Panc1 (cell line): ENCODE measurements at regions not wholly inside any gene's neighbourhood (a gene's known extent, or its start where the extent isn't known, plus 50 kb on each side); places are given as distances from the start of the nearest gene placed in this dataset.

Experiments
- ATAC-seq: fragments of 200-7000 bp; cut with Tn5 transposase; 2 replicates; pipeline ENCODE4 v1.9.1; 2020; ENCODE audit warnings: mild to moderate bottlenecking, moderate library complexity
- BruUV-seq: library from RNA; stranded (reverse); fragments of 400-500 nt; replicated peaks from 2 replicates; lab custom pipeline; 2021; lab: Mats Ljungman, UMichigan
- CTCF ChIA-PET: fragments of 300-600 bp; sonication (Branson Sonifier 250); formaldehyde crosslinking; loops from one replicate; lab custom pipeline; 2022; ENCODE audit warnings: antibody characterized with exemption; lab: Charles Lee
- POLR2A ChIA-PET: fragments of 300-600 bp; sonication (Branson Sonifier 250); formaldehyde crosslinking; loops from one replicate; lab custom pipeline; 2022; ENCODE audit warnings: antibody characterized with exemption; lab: Charles Lee
- DNase-seq: peaks from one replicate; pipeline ENCODE4 v3.0.0-alpha.2; 2010; ENCODE audit warnings: low read depth, low spot score
- H3K27ac ChIP-seq: 2 replicates; pipeline ENCODE4 v1.5.1; 2011; ENCODE audit warnings: mild to moderate bottlenecking, low read length, inconsistent platforms
- H3K27me3 ChIP-seq: fragments of 200-500 bp; sonication (Bioruptor generic); 2 replicates; pipeline ENCODE4 v1.6.0; 2014; ENCODE audit warnings: low read length, inconsistent platforms; ENCODE audit not compliant: control insufficient read depth, insufficient read depth
- H3K36me3 ChIP-seq: fragments of 200-500 bp; sonication (Bioruptor generic); 2 replicates; pipeline ENCODE4 v1.5.1; 2014; ENCODE audit warnings: inconsistent platforms, mild to moderate bottlenecking, low read length, moderate library complexity; ENCODE audit not compliant: control insufficient read depth, insufficient read depth
- H3K4me1 ChIP-seq: 2 replicates; pipeline ENCODE4 v1.5.1; 2011; ENCODE audit warnings: inconsistent platforms, mild to moderate bottlenecking, low read length, moderate library complexity; ENCODE audit not compliant: control insufficient read depth, insufficient read depth
- H3K4me3 ChIP-seq, 2 experiments: 2 replicates each; pipeline ENCODE4 v1.5.1; 2011 to 2012; ENCODE audit warnings: low read depth in 2 of 2, low read length in 2 of 2, mild to moderate bottlenecking in 2 of 2, inconsistent platforms in 1 of 2, moderate library complexity in 1 of 2
- H3K9me3 ChIP-seq: fragments of 200-500 bp; sonication (Bioruptor generic); 2 replicates; pipeline ENCODE4 v1.5.1; 2014; ENCODE audit warnings: low read depth, mild to moderate bottlenecking, inconsistent platforms, low read length, moderate library complexity; ENCODE audit not compliant: control insufficient read depth, insufficient read depth
- CTCF ChIP-seq: fragments of 450-650 bp; IDR thresholded peaks from 2 replicates; pipeline ENCODE4 v1.5.1; 2017; ENCODE audit warnings: mild to moderate bottlenecking
- POLR2AphosphoS5 ChIP-seq: IDR thresholded peaks from 2 replicates; pipeline ENCODE4 v1.6.1; 2012; ENCODE audit warnings: mild to moderate bottlenecking, low read depth, low read length, moderate library complexity
- REST ChIP-seq, 2 experiments: IDR thresholded peaks; 2 replicates each; pipeline ENCODE4 v1.6.1; 2011 to 2012; ENCODE audit warnings: low read depth in 2 of 2, control low read depth in 1 of 2, low read length in 1 of 2, mild to moderate bottlenecking in 1 of 2, moderate library complexity in 1 of 2; ENCODE audit not compliant: insufficient read depth in 1 of 2
- SIN3A ChIP-seq: IDR thresholded peaks from 2 replicates; pipeline ENCODE4 v1.6.1; 2012; ENCODE audit warnings: low read depth, mild to moderate bottlenecking, low read length, moderate library complexity, borderline replicate concordance; ENCODE audit not compliant: insufficient read depth
- TCF7L2 ChIP-seq: IDR thresholded peaks from 2 replicates; pipeline ENCODE4 v1.6.1; 2011; ENCODE audit warnings: mild to moderate bottlenecking, low read depth, low read length, inconsistent platforms
- in situ Hi-C: cut with HindIII; loops from 2 replicates; pipeline ENCODE4 v1.10.0; 2016; ENCODE audit warnings: low sequenced_read_pairs, low pct_unique_long_range_greater_than_20kb
- intact Hi-C: fragments of 100-400 bp; cut with micrococcal nuclease; formaldehyde crosslinking; loops from one replicate; pipeline ENCODE4 v1.10.0; 2022; ENCODE audit not compliant: unreplicated experiment

- intact Hi-C loops = no loop called here
- no peak for TF ChIP-seq POLR2AphosphoS5
- TF ChIP-seq CTCF = no peak
- no peak for TF ChIP-seq REST (IDR thresholded peaks at IDR 0.05; ENCODE audit: insufficient read depth in 1 of 2, low read depth in 2 of 2, low read length in 1 of 2)
- TF ChIP-seq SIN3A = no peak
- no peak for TF ChIP-seq TCF7L2
- POLR2A ChIA-PET = no interaction called here
- H3K36me3 ChIP-seq = no peaks in the 10 kb centered on the region
- ATAC-seq (no peak), DNase-seq (no peak)
- no peaks in the 10 kb centered on the region for H3K27me3 ChIP-seq
- CTCF ChIA-PET = no interaction called here
- H3K4me3 ChIP-seq = no peak overlapping the region
- H3K4me1 ChIP-seq = no peaks in the 10 kb centered on the region
- no peaks in the 10 kb centered on the region for H3K9me3 ChIP-seq
- BruUV-seq = no TSS peak
- H3K27ac ChIP-seq = no peak overlapping the region
- in situ Hi-C loops = no loop called here
Observed at GRCh38 chr9:71628247-71628646, 140.1 kb downstream of the CEMIP2 start.

GRCh38 chr9:71627537-71627936, 140.8 kb downstream of the CEMIP2 start:
- no peaks in the 10 kb centered on the region for H3K27me3 ChIP-seq
- CTCF ChIA-PET = no interaction called here
- no peak for DNase-seq
- TF ChIP-seq REST (IDR thresholded peaks at IDR 0.05; ENCODE audit: insufficient read depth in 1 of 2, low read depth in 2 of 2, low read length in 1 of 2) = no peak
- TF ChIP-seq SIN3A = no peak
- no peak for TF ChIP-seq POLR2AphosphoS5
- TF ChIP-seq CTCF = no peak
- TF ChIP-seq TCF7L2 = no peak
- H3K36me3 ChIP-seq = no peaks in the 10 kb centered on the region
- POLR2A ChIA-PET = no interaction called here
- H3K27ac ChIP-seq = no peak overlapping the region
- no peak for ATAC-seq
- in situ Hi-C loops (no loop called here), intact Hi-C loops (no loop called here)
- no peaks in the 10 kb centered on the region for H3K4me1 ChIP-seq
- no peaks in the 10 kb centered on the region for H3K9me3 ChIP-seq
- no peak overlapping the region for H3K4me3 ChIP-seq
- no TSS peak for BruUV-seq
